ENCODE measurements at regions not wholly inside any gene's neighbourhood (a gene's known extent, or its start where the extent isn't known, plus 50 kb on each side); places are given as distances from the start of the nearest gene placed in this dataset.

DNA sequence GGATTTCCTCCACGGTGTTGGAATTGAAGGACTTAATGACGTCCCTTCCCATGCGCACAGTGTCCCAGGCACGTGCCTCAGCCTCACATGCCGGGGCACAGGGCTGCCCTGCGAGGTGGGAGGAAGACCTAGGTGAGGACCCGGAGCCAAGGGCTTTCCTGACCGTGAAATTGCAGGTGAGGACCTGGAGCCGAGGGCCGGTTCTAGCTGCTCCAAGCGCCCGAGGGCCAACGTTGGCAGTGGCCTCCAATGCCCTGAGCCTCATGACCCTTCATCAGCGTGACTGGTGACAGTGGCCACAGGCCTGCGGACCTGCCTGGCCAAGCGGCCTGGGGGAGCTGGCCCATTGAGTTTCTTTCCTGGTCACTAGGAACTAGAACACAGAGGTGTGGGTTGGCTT is 338.2 kb upstream of the MYT1L start:
- Histone ChIP-seq H2BK20ac (ENCODE audit: low read depth, low read length) (no peak overlapping the region), H3K9ac (ENCODE audit: low read depth, low read length) (no peak overlapping the region), H3K9me1 (ENCODE audit: insufficient read depth, low read length) (no peaks in the 10 kb centered on the region), H3K36me3 (ENCODE audit: control insufficient read depth, insufficient read depth, low read length) (no peaks in the 10 kb centered on the region), H2BK15ac (ENCODE audit: low read depth, low read length) (no peak overlapping the region), H3K4me3 (ENCODE audit: insufficient read depth, low read depth, low read length) (no peak overlapping the region), H3K18ac (ENCODE audit: low read depth, low read length) (no peak overlapping the region), H4K5ac (ENCODE audit: low read depth, low read length) (no peak overlapping the region), H2AK5ac (ENCODE audit: low read depth, low read length) (no peak overlapping the region), H2BK120ac (ENCODE audit: low read depth, low read length) (no peak overlapping the region), H4K8ac (ENCODE audit: low read depth in 2 of 2, low read length in 2 of 2) (no peak overlapping the region), H3K9me3 (ENCODE audit: control insufficient read depth, insufficient read depth, low read length) (peaks cover 32% of the 10 kb centered on the region), H3K27me3 (ENCODE audit: control insufficient read depth, insufficient read depth, low read length) (no peaks in the 10 kb centered on the region), H4K20me1 (ENCODE audit: insufficient read depth, low read length) (no peaks in the 10 kb centered on the region), H3K14ac (replicated peaks; ENCODE audit: low read depth, low read length) (no peak overlapping the region), H3K4ac (ENCODE audit: low read depth, low read length) (no peak overlapping the region), H4K91ac (ENCODE audit: insufficient read depth, low read depth, low read length) (no peak overlapping the region), H3K4me1 (ENCODE audit: control insufficient read depth, insufficient read depth, low read length) (no peaks in the 10 kb centered on the region), H2BK5ac (ENCODE audit: low read depth, low read length, poor library complexity, severe bottlenecking) (no peak overlapping the region), H3K56ac (ENCODE audit: extremely low read depth, insufficient read depth, low read length) (no peak overlapping the region), H3K27ac (ENCODE audit: insufficient read depth, low read length) (no peak overlapping the region), H3K79me1 (ENCODE audit: low read depth in 1 of 2, low read length in 2 of 2) (no peaks in the 10 kb centered on the region), H3K23ac (ENCODE audit: low read depth, low read length) (no peak overlapping the region), H3K4me2 (ENCODE audit: low read depth, low read length) (no peak overlapping the region), H2AK9ac (replicated peaks; ENCODE audit: low read depth, low read length, poor library complexity) (no peak overlapping the region), H2AFZ (replicated peaks; ENCODE audit: low read length, poor library complexity) (no peak overlapping the region)
- CTCF ChIA-PET = no interaction called here
- intact Hi-C loops (cut with micrococcal nuclease) = no loop called here
- dilution Hi-C loops (cut with HindIII; ENCODE audit: low sequenced_read_pairs, unreplicated experiment) = no loop called here
- no peak for ATAC-seq (ENCODE audit: low read depth)
- WGBS, 2 experiments (ENCODE audit: extremely low coverage in 2 of 2, insufficient read length in 1 of 2) = 84% methylated on average over 10 of the region's 16 CpGs; no CpG with 5 or more reads in 1 of the 2 experiments
- POLR2A ChIA-PET (ENCODE audit: unreplicated experiment) = interaction anchor here (0.5 kb wide), 1 partner anchor 11 kb away, joined by 3 read pairs; no protein-coding TSS in a partner anchor
- in situ Hi-C loops (cut with MboI; ENCODE audit: low sequenced_read_pairs) = no loop called here
- TF ChIP-seq, protein P1, sequence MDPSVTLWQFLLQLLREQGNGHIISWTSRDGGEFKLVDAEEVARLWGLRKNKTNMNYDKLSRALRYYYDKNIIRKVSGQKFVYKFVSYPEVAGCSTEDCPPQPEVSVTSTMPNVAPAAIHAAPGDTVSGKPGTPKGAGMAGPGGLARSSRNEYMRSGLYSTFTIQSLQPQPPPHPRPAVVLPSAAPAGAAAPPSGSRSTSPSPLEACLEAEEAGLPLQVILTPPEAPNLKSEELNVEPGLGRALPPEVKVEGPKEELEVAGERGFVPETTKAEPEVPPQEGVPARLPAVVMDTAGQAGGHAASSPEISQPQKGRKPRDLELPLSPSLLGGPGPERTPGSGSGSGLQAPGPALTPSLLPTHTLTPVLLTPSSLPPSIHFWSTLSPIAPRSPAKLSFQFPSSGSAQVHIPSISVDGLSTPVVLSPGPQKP (IDR thresholded peaks at IDR 0.05; ENCODE audit: borderline replicate concordance, low read depth, low read length) = no peak
- TF ChIP-seq RCOR1 (IDR thresholded peaks at IDR 0.05; ENCODE audit: insufficient replicate concordance, low read length) (no peak), MAZ (IDR thresholded peaks at IDR 0.05; ENCODE audit: borderline replicate concordance, low read depth, low read length) (no peak), SMC3 (IDR thresholded peaks at IDR 0.05; ENCODE audit: low read depth, low read length) (no peak), CEBPB (IDR thresholded peaks at IDR 0.05; ENCODE audit: low read depth, low read length) (no peak)
- BruUV-seq (replicated peaks) = no TSS peak
- DNase-seq = no peak
